Stimulated activated CD8-positive, alpha-beta memory T cell treated with anti-CD3 and anti-CD28 coated beads, Interleukin-2, amount 100 ng/mL, for 48 hours (primary cell): ENCODE measurements at regions not wholly inside any gene's neighbourhood (a gene's known extent, or its start where the extent isn't known, plus 50 kb on each side); places are given as distances from the start of the nearest gene placed in this dataset.
"Not testable (repeated sequence)": the region's sequence is repeated elsewhere in the genome, so short reads cannot be mapped to it uniquely, and the experiment has no call there.

Source experiments
- DNase-seq, 2 donors: peaks; one replicate each; pipeline ENCODE4 v3.0.0-alpha.2; 2020; ENCODE audit warnings: low read depth in 2 of 2

DNA sequence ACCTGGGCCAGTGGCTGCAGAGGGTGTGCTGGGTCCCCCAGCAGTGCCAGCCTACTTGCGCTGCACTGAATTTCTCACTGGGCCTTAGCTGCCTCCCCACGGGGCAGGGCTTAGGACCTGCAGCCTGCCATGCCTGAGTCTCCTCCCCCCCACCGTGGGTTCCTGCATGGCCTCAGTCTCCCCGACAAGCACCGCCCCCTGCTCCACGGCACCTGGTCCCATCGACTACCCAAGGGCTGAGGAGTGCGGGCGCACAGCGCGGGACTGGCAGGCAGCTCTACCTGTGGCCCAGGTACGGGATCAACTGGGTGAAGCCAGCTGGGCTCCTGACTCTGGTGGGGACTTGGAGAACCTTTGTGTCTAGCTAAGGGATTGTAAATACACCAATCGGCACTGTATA, 1143.6 kb downstream of the OTOL1 start:
- not testable (repeated sequence) for DNase-seq

DNA sequence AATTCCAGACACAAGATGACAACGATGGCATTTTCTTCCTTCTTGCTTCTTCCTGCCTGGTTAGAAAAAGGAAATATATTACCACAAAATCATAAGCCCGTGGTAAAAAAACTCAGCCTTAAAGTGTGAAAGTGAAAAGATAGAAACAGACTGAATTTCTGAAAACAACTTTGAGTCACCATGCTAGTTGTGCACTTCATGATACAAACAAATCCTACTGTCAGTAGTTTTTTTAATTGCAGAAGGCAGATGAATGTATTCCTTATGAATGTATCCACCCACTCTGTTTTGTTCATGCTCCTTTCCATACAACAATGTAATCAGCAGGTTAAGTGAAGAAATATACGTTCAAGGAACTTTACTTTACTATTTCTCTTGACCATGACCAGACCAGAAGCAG, 1144.7 kb downstream of the OTOL1 start:
- no peak for DNase-seq

DNA sequence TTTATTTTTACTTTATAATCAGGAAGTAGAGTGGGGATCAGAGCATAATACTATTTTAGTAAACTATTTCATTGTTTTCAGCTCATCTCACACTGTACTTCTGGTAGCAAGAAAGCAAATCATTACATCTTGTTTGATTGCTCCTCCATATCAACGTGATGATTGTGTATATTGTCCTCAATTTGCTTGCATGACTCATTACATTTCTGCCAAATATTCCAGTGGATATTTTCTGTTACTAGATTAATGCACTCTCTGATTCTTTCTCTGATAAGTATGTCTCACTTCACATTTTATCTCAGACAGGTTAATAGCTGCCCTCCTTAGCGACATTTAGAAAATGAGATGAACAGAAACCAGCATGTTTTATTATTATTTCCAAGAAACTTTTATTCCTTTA, 1145.3 kb downstream of the OTOL1 start:
- no peak for DNase-seq

DNA sequence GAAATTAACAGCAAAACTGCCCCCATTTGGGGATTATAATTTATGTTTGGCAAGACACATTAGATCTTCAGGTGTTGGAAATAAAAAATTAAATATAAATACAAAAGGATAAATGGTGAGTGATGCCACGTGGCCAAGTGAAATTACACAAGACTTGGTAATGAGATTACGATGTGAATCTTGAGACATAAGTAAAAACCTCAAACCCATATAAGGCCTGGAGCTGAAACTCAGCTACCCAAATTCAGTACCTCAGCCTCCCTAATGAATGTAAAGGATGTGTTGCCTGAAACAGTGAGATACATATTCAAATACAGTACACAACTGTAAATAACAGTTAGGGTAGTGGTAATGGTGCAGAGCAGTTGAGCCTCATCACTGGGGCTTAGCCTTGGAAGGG, 1146.6 kb downstream of the OTOL1 start:
- no peak for DNase-seq

DNA sequence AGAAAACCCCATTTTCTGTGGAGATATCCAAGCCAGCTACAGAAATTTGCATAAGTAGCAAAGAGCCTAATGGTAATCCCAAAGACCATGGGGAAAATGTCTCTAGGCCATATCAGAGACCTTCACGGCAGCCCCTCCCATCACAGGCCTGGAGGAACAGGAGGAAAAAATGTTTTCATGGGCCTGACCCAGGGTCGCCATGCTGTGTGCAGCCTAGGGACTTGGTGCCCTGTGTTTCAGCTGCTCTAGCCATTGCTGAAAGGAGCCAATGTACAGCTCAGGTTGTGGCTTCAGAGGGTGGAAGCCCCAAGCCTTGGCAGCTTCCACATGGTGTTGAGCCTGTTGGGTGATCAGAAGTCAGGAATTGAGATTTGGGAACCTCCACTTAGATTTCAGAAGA, 1150.7 kb downstream of the OTOL1 start:
- no peak for DNase-seq

DNA sequence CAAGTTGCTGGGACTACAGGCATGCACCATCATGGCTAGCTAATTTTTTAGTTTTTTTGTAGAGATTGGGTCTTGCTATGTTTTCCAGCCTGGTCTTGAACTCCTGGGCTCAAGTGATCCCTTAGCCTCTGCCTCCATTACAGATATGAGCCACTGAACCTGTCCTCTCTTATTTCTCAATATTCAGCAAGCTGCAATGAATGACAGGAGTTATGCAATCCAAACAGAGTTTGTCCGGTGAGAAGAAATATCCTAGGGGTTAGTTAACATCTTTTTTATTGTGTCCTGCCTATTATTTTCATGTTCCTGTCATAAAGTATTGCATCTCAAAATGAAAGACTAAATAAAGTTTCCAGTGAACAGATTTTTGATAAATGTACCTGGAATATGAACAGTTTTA, 1161.4 kb downstream of the OTOL1 start:
- no peak for DNase-seq

DNA sequence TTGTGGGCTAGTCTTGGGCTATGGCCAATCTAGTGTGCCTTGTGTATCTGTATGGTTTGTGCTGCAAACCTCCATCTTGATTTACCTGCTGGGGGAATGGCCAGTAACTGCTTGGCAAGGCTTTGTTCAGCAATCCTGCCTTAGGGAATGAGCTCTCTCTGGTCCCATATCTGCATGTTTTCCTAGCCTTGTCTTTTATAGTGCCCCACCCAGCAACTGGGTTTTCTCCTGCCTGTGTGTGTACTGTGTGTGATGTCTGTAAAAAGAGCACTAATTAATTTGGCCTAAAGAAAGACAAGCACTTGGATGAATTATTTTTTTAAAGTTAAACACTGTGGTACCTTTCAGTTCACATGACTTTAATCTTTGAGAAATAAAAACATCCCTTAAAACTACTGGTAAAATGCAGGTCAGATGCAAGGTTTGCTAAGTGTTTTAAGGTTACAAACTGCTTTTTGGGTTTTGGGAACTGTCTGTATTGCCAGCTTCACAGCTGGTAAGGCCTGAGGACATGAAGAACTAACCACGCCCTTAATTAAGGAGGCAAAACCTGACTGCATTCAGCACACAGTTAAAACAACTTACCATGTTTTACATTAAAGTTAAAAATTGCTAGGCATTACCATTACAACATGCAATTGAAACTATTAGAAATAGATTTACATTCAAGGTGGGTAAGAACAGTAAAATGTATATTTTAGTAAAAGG, 1169.2 kb downstream of the OTOL1 start:
- DNase-seq: no peak

DNA sequence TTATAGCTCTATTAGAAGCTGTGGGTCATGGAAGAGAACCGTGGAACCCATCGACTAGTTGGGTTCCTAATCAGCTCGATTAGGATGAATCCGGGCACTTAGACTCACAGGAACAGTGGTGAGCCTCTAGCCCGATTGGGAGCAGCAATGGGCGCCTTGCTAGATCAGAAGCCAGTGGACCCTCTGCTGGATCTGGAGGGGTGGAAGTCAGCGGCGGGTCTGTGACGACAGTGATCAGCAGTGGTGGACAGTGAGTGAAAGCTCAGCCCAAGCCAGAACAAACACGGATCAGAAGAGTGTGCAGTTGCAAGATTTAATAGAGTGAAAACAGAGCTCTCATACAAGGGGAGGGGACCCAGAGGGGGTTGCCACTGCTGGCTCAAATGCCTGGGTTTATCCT, 1170.2 kb downstream of the OTOL1 start:
- no peak for DNase-seq

DNA sequence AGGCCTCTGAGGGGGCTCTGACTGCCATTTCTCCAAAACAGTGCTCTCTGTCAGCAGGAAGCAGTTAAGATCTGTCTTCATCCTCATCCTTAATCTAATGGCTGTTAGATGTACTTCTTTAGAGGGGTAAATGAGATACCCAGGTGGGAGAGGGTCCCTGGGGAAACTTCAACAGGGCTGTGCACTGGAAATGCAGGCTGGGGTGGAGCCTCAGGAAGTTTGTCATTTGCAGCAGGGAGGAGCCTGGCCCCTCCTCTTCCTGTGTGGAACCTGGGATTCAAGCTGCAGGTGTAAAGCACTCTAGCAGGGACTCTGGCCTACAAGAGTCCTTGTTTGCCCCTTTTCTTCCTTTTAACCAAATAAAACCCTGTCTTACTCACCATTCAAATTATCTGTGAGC, 1173.6 kb downstream of the OTOL1 start:
- DNase-seq: no peak

DNA sequence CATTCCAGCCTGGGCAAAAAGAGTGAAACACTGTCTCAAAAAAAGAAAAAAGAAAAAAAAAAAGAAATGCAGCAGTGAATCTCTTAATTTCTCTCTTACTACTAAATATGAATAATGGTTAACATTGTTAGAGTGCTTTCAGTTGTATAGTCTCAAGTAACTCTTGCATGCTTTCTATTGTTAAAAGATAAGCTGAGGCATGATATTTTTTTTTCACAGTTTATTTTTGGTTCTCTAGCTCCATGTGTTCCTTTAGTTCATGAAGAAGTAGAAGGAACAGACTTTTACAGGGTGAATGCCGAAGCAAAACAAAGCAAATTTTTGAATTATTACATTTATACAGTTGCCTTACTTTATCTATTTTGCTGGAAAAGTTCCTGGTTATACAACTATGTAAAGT, 1180.9 kb downstream of the OTOL1 start:
- DNase-seq: no peak

DNA sequence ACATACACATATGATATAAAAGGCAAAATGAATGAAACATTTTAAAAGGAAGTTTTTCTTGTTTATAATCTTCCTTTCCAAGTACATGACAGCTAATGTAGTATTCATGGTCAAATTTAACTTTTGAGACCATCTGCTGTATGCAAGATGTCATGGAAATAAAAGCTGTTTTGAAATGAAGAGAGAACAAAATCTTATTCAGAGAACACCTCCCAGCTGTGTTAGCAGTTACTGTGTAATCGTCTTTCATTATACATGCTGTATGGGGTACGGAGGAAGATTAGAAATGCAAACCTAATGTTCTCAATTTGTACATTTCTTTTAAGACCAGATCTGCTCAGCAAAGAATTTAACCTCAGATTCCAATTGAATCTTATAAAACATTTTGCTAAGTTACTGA, 1182.3 kb downstream of the OTOL1 start:
- no peak for DNase-seq

DNA sequence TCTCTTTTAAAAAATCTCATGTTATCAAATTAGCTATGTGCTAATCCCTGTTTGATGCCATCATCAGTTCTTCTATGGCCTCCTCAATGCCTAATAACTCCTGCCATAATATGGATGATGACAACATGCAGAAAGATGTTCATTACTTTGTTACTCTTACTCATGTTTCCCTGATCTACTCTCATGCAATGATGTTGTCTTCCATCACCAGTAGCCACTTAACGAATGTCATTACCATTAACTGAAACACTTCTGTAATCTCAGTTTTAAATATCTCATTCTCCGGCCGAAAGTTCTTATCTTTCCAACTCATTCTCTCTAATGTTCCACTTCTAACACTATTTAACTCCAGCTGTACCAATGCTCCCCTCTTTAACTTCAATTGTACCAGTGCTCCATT, 1187.7 kb downstream of the OTOL1 start:
- DNase-seq: no peak

DNA sequence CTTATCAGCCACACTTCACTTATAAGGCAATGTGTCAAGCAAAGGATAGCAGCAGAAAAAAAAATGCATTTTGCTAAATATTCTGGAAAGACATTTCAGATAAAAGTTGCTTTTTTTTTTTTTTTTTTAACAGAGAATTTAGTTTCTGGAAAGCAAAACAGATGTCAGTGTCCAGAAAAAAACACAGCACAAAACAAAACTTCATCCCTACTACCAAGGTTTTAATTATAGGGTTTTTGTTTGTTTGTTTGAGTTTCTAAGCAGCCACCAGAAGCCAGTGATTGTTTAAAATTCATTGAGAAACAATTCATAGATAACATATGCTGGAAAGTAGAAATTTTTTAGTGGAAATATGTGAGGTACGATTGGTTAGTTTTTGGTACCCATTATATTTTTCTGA, 1202.7 kb downstream of the OTOL1 start:
- no peak for DNase-seq

DNA sequence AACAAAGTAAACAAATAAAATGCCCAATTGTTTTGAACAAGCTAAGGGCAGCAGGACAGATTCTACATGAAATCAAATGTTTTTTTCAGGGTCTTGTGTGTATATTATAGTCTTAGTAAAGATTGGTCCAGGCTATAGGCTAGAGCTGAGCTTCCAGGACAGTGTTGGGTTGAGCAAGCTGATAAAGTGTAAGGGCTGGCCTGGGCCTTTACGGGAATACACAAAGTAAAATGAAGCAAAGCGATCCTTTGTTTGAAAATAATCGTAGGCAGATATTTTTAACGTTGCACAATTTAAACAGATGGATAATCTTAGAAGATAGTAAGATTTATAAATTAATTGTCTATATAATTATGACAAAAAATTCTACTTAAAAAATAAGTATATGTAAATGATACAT, 1204.6 kb downstream of the OTOL1 start:
- DNase-seq: no peak

DNA sequence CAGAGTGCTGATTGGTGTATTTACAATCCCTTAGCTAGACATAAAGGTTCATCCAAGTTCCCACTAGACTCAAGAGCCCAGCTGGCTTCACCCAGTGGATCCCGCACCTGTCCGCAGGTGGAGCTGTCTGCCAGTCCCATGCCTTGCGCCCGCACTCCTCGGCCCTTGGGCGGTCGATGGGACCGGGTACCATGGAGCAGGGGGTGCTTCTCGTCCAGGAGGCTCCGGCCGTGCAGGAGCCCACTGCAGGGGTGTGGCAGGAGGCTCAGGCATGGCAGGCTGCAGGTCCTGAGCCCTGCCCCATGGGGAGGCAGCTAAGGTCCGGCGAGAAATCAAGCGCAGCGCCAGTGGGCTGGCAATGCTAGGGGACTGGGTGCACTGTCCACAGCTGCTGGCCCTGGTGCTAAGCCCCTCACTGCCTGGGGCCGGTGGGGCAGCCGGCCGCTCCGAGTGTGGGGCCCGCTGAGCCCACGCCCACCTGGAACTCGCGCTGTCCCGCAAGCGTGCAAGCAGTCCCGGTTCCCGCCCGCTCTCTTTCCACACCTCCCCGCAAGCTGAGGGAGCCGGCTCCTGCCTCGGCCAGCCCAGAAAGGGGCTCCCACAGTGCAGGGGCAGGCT, 1206.3 kb downstream of the OTOL1 start:
- DNase-seq: no peak

DNA sequence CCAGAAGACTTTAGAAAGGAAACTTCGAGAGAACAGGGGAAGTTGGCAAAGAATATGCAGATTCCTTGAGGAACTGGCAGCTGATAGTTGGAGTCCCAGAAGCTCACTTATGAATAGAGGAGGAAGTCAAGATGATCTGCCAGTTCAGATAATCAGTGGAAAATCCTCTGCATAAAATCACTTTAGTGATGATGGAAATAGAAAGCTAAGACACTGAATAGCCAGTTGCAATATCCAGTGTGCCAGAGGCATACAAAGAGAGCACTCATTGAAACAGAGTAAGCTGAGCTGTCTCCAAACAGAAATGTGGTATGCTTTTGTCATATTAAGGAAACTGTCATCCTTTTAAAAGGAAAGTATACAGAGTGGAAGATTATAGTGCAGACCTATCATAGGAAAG, 1207.6 kb downstream of the OTOL1 start:
- DNase-seq: no peak

DNA sequence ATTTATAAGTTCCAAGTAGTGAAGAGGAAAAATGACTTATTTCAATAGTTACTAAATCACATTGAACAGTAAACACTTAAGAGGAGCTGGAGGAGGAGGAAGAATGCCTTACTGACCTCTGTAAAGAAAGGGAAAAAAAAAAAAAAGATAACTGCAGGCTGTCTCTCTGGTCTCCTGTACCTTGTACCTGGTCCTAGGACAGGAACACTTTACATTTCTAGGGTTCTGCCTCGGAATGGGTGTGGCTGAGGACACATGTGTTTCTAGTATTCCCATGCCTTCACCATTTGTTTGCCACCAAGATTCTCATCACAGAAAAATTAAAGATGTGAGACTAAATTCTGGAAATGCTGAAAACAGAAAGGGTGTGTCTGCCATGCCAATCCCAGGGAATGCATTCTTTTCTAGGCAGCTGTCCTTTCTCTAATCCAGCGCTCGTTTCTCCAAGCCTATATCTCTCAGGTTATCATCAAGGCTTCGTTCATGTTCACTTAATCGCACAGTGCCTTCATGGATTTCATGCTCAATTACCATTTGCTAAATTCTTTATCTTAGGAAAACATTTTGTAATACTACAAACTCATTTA, 1208.3 kb downstream of the OTOL1 start:
- no peak for DNase-seq

DNA sequence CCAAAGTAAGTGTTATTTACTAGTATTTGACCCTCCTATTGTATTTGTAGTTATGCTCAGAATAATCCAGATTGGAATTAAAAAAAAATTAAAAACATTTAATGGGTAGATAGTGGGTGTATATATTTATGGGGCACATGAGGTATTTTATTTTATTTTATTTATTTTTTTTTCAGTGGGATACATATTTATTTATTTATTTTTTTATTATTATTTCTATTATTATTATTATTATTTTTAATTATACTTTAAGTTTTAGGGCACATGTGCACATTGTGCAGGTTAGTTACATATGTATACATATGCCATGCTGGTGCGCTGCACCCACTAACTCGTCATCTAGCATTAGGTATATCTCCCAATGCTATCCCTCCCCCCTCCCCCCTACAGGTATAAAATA, 1211.8 kb downstream of the OTOL1 start:
- DNase-seq: not testable (repeated sequence)

DNA sequence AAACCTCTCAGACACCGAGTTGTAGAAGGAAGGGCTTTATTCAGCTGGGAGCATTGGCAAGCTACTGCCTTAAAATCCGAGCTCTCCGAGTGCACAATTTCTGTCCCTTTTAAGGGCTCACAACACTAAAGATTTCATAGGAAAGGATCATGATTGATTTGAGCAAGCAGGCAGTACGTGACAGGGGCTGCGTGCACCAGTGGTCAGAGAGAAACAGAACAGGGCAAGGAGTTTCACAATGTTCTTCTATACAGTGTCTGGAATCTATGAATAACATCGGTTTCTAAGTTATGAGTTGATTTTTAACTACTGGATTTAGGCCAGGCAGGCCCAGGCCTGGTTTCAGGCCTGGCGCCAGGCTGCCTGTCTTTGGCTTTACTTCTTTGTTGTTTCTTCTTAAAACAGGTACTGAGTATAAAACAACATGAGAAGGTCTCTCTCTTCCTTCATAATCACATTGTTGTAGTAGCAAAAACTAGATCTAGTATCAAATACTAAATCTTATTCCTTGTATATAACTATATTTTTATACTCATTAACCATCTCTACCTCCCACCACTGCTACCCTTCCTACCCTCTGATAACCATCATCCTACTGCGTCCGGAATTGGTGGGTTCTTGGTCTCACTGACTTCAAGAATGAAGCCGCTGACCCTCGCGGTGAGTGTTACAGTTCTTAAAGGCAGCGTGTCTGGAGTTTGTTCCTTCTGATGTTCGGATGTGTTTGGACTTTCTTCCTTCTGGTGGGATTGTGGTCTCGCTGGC, 1212.5 kb downstream of the OTOL1 start:
- not testable (repeated sequence) for DNase-seq

DNA sequence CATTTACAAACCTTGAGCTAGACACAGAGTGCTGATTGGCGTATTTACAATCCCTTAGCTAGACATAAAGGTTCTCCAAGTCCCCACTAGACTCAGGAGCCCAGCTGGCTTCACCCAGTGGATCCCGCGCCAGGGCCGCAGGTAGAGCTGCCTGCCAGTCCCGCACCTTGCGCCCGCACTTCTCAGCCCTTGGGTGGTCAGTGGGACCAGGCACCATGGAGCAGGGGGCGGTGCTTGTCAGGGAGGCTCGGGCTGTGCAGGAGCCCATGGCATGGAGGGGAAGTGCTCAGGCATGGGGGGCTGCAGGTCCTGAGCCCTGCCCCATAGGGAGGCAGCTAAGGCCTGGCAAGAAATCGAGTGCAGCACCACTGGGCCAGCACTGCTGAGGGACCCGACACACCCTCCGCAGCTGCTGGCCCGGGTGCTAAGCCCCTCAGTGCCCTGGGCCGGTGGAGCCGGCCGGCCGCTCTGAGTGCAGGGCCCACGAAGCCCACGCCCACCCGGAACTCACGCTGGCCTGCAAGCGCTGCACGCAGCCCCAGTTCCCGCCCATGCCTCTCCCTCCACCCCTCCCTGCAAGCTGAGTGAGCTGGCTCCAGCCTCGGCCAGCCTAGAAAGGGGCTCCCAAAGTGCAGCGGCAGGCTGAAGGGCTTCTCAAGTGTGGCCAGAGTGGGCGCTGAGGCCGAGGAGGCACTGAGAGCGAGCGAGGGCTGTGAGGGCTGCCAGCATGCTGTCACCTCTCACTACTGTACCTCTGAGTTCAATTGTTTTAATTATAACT, 1213.9 kb downstream of the OTOL1 start:
- no peak for DNase-seq

DNA sequence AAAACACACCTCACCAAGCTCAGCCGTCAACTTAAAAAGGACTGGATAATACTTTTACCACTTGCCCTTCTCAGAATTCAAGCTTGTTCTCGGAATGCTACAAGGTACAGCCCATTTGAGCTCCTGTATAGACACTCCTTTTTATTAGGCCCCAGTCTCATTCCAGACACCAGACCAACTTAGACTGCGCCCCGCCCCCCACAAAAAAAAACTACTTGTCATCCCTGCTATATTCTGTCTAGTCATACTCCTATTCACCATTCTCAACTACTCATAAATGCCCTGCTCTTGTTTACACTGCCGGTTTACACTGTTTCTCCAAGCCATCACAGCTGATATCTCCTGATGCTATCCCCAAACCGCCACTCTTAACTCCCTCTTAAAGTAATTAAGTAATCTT, 1220.5 kb downstream of the OTOL1 start:
- not testable (repeated sequence) for DNase-seq

DNA sequence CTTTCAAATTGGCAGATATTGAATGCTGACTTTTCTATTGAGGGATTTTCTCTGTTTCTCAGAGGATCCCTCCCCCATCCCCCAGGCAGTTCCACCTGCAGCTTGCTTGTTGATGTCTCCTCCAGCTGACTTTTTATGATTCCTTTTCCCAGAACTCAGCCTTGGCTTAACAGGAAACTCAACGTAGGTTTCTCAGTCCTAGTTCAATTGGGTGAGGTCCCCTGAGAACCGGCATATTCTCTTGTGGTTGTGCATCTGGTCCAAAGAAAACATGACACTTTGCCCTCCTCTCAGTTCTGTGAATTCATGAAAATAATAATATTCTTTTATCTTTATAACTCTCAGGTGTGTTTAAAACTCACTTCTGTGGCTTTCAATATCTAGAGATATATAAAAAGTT, 1222.1 kb downstream of the OTOL1 start:
- no peak for DNase-seq
